Spleen (tissue), 11 donors: ENCODE measurements at regions not wholly inside any gene's neighbourhood (a gene's known extent, or its start where the extent isn't known, plus 50 kb on each side); places are given as distances from the start of the nearest gene placed in this dataset.

Experiments used
- DNase-seq: peaks from one replicate; pipeline ENCODE4 v3.0.0-alpha.2; 2020
- H3K27ac ChIP-seq, 8 donors: fragments of 200-600 bp; sonication (generic) in 7 of 8; 1 replicate in 4 of 8; 2 replicates in 4 of 8; pipeline versions ENCODE4 v1.5.0 to v1.8.0; 2016 to 2021; ENCODE audit warnings: inconsistent platforms in 4 of 8, mild to moderate bottlenecking in 4 of 8, moderate library complexity in 1 of 8
- H3K27me3 ChIP-seq, 7 donors: fragments of 200-600 bp; sonication (generic) in 6 of 7; replicated peaks in 1 of 7; 1 replicate in 4 of 7; 2 replicates in 3 of 7; pipeline versions ENCODE4 v1.5.0 to v1.8.0; 2016 to 2021; ENCODE audit warnings: inconsistent platforms in 3 of 7, mild to moderate bottlenecking in 1 of 7
- H3K36me3 ChIP-seq, 6 donors: fragments of 200-600 bp; sonication (generic) in 5 of 6; 1 replicate in 4 of 6; 2 replicates in 2 of 6; pipeline versions ENCODE4 v1.5.0 to v1.8.0; 2016 to 2021; ENCODE audit warnings: inconsistent platforms in 2 of 6
- H3K4me1 ChIP-seq, 6 donors: fragments of 200-600 bp; sonication (generic) in 5 of 6; 1 replicate in 3 of 6; 2 replicates in 3 of 6; pipeline versions ENCODE4 v1.5.0 to v1.8.0; 2016 to 2021; ENCODE audit warnings: inconsistent platforms in 3 of 6
- H3K4me3 ChIP-seq, 8 donors: fragments of 200-600 bp; sonication (generic) in 7 of 8; 1 replicate in 4 of 8; 2 replicates in 4 of 8; pipeline versions ENCODE4 v1.5.0 to v1.8.0; 2016 to 2021; ENCODE audit warnings: inconsistent platforms in 4 of 8, mild to moderate bottlenecking in 4 of 8, moderate library complexity in 2 of 8
- H3K9me3 ChIP-seq, 8 donors: fragments of 200-600 bp; sonication (generic) in 7 of 8; 1 replicate in 4 of 8; 2 replicates in 4 of 8; pipeline versions ENCODE4 v1.5.0 to v1.8.0; 2016 to 2021; ENCODE audit warnings: inconsistent platforms in 4 of 8
- CTCF ChIP-seq, 11 experiments: fragments of 200-600 bp in 7 of 11; fragments of 450-650 bp in 4 of 11; sonication (generic) in 4 of 11; IDR thresholded peaks in 8 of 11; conservative IDR thresholded peaks in 3 of 11; 1 replicate in 7 of 11; 2 replicates in 4 of 11; pipeline versions ENCODE4 v1.4.0 to v1.8.0; 2016 to 2021; ENCODE audit warnings: antibody characterized with exemption in 11 of 11, inconsistent platforms in 4 of 11, mild to moderate bottlenecking in 1 of 11
- POLR2A ChIP-seq, 3 donors: fragments of 450-650 bp; IDR thresholded peaks; one replicate each; pipeline ENCODE4 v1.5.1; 2017; ENCODE audit warnings: antibody characterized with exemption in 3 of 3, mild to moderate bottlenecking in 1 of 3
- POLR2AphosphoS5 ChIP-seq, 3 donors: sonication (generic); formaldehyde crosslinking; IDR thresholded peaks; one replicate each; pipeline ENCODE4 v1.5.1; 2017; ENCODE audit warnings: antibody characterized with exemption in 3 of 3
- WGBS, 5 donors: extraction: QIAGEN DNeasy Blood & Tissue Kit in 3 of 5; methylation state at CpG; one replicate each; pipeline versions ENCODE4 v1.1.5 to v1.1.7; 2013 to 2018; 5-methylcytosine and 5-hydroxymethylcytosine counted together
- intact Hi-C: fragments of 100-400 bp; cut with DNase I; formaldehyde crosslinking; loops from one replicate; pipeline ENCODE4 v1.15.0; 2023; ENCODE audit warnings: low total_unique reads
- donor health status: healthy with polysubstance abuse.
- donor health status: DM: no; HTN: no; CAD: no; lungs with moderate emphysema.
- donor health status: DM: no; HTN: no; CAD: no.
- donor health status: Bipolar disorder and iron deficiency.
- donor health status: healthy.
- donor health status: DM: no; HTN: no; CAD: no.
- donor health status: DM: yes; HTN: yes; CAD: no.

- intact Hi-C loops: no loop called here
- no peak overlapping the region for H3K27ac ChIP-seq
- DNase-seq: no peak
- no peaks in the 10 kb centered on the region for H3K36me3 ChIP-seq
- WGBS, 5 donors: 68 to 76% (median 71%) methylated on average over 6 of the region's 6 CpGs
- no peaks in the 10 kb centered on the region for H3K9me3 ChIP-seq
- no peak for TF ChIP-seq CTCF (IDR thresholded peaks at IDR 0.05 in 8 of 11, conservative IDR thresholded peaks at IDR 0.05 in 3 of 11)
- TF ChIP-seq POLR2AphosphoS5 (IDR thresholded peaks at IDR 0.05): no peak
- TF ChIP-seq POLR2A (IDR thresholded peaks at IDR 0.05): no peak
- H3K4me3 ChIP-seq: no peak overlapping the region
- peaks cover 0 to 37% (median 20%) of the 10 kb centered on the region in 6 donors for H3K4me1 ChIP-seq
- H3K27me3 ChIP-seq: no peaks in the 10 kb centered on the region
Observed at GRCh38 chr13:31904941-31905824, 126.4 kb upstream of the FRY start.

GRCh38 chr13:31905961-31906360 lies 125.6 kb upstream of the FRY start:
- 73 to 89% (median 86%) methylated on average over 11 of the region's 11 CpGs for WGBS, 5 donors
- intact Hi-C loops: no loop called here
- Histone ChIP-seq H3K4me3 (no peak overlapping the region), H3K27ac (no peak overlapping the region), H3K36me3 (no peaks in the 10 kb centered on the region), H3K27me3 (no peaks in the 10 kb centered on the region), H3K4me1 (peaks cover 0 to 45% (median 23%) of the 10 kb centered on the region in 6 donors), H3K9me3 (no peaks in the 10 kb centered on the region)
- DNase-seq: no peak
- TF ChIP-seq POLR2AphosphoS5 (IDR thresholded peaks at IDR 0.05) (no peak), POLR2A (IDR thresholded peaks at IDR 0.05) (no peak), CTCF (IDR thresholded peaks at IDR 0.05 in 8 of 11, conservative IDR thresholded peaks at IDR 0.05 in 3 of 11) (no peak)

- no peaks in the 10 kb centered on the region for H3K27me3 ChIP-seq
- no peak for DNase-seq
- no peaks in the 10 kb centered on the region for H3K36me3 ChIP-seq
- WGBS, 5 donors: 55 to 72% (median 68%) methylated on average over 4 of the region's 4 CpGs
- H3K4me1 ChIP-seq: peaks cover 5 to 50% (median 23%) of the 10 kb centered on the region in 6 donors
- peak overlapping the region in 5 of 8 donors; percentile 5 to 53 (median 28) for H3K27ac ChIP-seq
- no peak for TF ChIP-seq CTCF (IDR thresholded peaks at IDR 0.05 in 8 of 11, conservative IDR thresholded peaks at IDR 0.05 in 3 of 11)
- no peak for TF ChIP-seq POLR2AphosphoS5 (IDR thresholded peaks at IDR 0.05)
- no peak for TF ChIP-seq POLR2A (IDR thresholded peaks at IDR 0.05)
- H3K9me3 ChIP-seq: no peaks in the 10 kb centered on the region
- intact Hi-C loops: no loop called here
- H3K4me3 ChIP-seq: no peak overlapping the region
Observed at GRCh38 chr13:31908696-31909411, 122.7 kb upstream of the FRY start.
